Activated T-cell treated with anti-CD3 and anti-CD28 coated beads, Interleukin-2, amount 50 U/mL, for 4 hours (primary cell): ENCODE measurements at regions not wholly inside any gene's neighbourhood (a gene's known extent, or its start where the extent isn't known, plus 50 kb on each side); places are given as distances from the start of the nearest gene placed in this dataset.

Source experiments
- ATAC-seq, 2 donors: fragments of 200-7000 bp; cut with Tn5 transposase; one replicate each; pipeline ENCODE4 v1.10.0; 2021
- DNase-seq: peaks from one replicate; pipeline ENCODE4 v3.0.0-alpha.2; 2020
- H3K27me3 Mint-ChIP-seq: one replicate; pipeline ENCODE4 v1.8.0; 2021; ENCODE audit warnings: low read depth, mixed read lengths
- H3K36me3 Mint-ChIP-seq: one replicate; pipeline ENCODE4 v1.8.0; 2022; ENCODE audit warnings: mixed read lengths; ENCODE audit not compliant: insufficient read depth
- H3K4me1 Mint-ChIP-seq: one replicate; pipeline ENCODE4 v1.8.0; 2021; ENCODE audit warnings: low read depth, mixed read lengths
- H3K4me3 Mint-ChIP-seq: one replicate; pipeline ENCODE4 v1.8.0; 2021; ENCODE audit warnings: mild to moderate bottlenecking, moderate library complexity, mixed read lengths
- H3K9me3 Mint-ChIP-seq: one replicate; pipeline ENCODE4 v1.8.0; 2021; ENCODE audit warnings: mixed read lengths

- Mint-ChIP-seq H3K36me3 (no peaks in the 10 kb centered on the region), H3K9me3 (no peaks in the 10 kb centered on the region), H3K4me3 (no peak overlapping the region), H3K4me1 (no peaks in the 10 kb centered on the region), H3K27me3 (no peaks in the 10 kb centered on the region)
- DNase-seq (no peak), ATAC-seq (no peak)
These were observed 387.3 kb downstream of the SPRY1 start for GRCh38 chr4:123783921-123784320.

DNA sequence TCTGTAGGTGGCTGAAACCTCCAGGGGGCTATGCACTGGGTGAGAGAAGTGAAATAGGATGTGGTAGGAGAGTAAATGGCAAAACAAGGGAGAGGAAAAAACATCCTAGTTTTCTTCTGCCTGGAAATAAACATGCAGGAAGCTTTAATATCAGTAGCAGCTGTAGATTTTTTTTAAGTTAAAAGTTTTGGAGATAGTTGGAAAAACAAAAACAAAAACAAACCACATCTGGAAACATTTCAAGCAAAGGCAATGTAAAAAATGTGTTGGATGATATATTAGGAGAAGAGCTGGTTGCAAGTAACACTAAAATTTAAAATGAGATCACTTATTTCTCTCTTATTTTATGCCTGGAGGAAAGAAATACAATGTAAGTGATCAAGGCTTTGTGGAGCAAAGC, 388.0 kb downstream of the SPRY1 start:
- no peak overlapping the region for H3K4me3 Mint-ChIP-seq
- H3K36me3 Mint-ChIP-seq: no peaks in the 10 kb centered on the region
- H3K4me1 Mint-ChIP-seq: no peaks in the 10 kb centered on the region
- ATAC-seq (no peak), DNase-seq (no peak)
- H3K9me3 Mint-ChIP-seq: no peaks in the 10 kb centered on the region
- H3K27me3 Mint-ChIP-seq: no peaks in the 10 kb centered on the region

GRCh38 chr4:123785538-123785937, 388.9 kb downstream of the SPRY1 start:
- ATAC-seq: no peak
- DNase-seq: no peak
- Mint-ChIP-seq H3K4me1 (no peaks in the 10 kb centered on the region), H3K27me3 (no peaks in the 10 kb centered on the region), H3K9me3 (no peaks in the 10 kb centered on the region), H3K36me3 (no peaks in the 10 kb centered on the region), H3K4me3 (no peak overlapping the region)

DNA sequence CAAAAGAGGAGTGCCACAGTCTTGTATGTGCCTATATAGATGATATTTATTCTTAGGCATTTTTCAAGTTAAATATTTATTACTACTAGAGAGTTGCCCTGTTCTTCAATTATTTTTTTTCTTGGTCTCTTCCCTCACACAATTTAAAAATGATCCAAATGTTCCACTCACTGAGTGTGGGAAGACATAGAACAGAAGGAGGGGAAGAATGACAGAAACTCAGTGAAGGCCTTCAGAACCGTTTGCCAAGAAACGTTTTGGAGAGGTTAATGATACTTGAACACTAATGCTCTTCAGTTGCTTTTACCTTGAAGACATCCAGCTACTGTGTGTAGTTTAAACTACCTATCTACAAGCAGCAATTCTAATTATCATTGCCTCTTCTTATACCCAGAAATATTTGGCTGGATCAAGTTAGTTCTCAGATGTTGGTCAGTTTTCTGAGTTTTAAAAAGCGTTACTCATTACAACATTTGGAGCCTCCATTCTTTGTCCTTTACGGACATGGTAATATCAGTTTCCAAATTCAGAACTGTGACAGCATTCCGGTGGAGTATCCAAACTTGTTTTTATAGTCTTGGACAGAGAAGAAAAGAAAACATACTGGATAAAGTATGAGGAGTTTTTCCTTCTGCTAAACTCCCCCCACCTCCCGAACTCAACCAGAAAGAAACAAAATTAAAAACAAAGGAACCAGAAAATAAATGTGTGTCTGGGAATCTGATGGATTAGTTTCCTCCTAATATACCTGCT, 389.7 kb downstream of the SPRY1 start:
- Mint-ChIP-seq H3K4me3 (no peak overlapping the region), H3K4me1 (no peaks in the 10 kb centered on the region), H3K9me3 (no peaks in the 10 kb centered on the region), H3K27me3 (no peaks in the 10 kb centered on the region), H3K36me3 (no peaks in the 10 kb centered on the region)
- ATAC-seq (no peak), DNase-seq (no peak)

- ATAC-seq: no peak
- Mint-ChIP-seq H3K9me3 (no peaks in the 10 kb centered on the region), H3K4me3 (no peak overlapping the region), H3K36me3 (no peaks in the 10 kb centered on the region), H3K27me3 (no peaks in the 10 kb centered on the region), H3K4me1 (no peaks in the 10 kb centered on the region)
- no peak for DNase-seq
These were observed 390.3 kb downstream of the SPRY1 start for GRCh38 chr4:123786920-123787319.

DNA sequence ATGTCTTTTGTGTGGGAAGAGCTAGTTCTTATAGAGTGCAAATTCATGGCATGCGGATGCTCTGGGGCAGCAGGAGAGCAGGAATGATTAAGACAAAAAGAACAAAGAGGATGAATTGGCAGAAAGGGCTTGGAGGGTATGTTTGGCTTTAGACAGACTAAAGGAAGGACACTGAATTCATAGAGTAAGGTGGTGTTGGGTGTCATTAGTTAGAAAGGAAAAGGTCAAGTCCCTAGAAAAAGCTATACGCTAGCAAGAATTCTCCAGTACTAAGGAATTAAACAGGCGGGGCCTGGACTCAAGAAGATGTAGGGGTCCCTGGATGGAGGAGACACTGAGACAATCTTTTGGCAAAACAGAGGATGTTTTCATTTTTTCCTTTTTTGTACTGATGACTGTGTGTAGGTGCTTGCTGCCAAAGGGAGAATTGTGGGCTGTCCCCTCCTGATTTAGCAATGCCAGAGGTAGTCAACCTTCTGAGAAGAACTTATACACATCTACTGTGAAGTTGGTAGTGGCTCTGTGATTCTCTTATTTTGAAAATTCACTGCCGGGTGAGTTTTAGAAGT, 391.0 kb downstream of the SPRY1 start:
- no peak for DNase-seq
- Mint-ChIP-seq H3K36me3 (no peaks in the 10 kb centered on the region), H3K27me3 (no peaks in the 10 kb centered on the region), H3K4me1 (no peaks in the 10 kb centered on the region), H3K4me3 (no peak overlapping the region), H3K9me3 (no peaks in the 10 kb centered on the region)
- no peak for ATAC-seq

DNA sequence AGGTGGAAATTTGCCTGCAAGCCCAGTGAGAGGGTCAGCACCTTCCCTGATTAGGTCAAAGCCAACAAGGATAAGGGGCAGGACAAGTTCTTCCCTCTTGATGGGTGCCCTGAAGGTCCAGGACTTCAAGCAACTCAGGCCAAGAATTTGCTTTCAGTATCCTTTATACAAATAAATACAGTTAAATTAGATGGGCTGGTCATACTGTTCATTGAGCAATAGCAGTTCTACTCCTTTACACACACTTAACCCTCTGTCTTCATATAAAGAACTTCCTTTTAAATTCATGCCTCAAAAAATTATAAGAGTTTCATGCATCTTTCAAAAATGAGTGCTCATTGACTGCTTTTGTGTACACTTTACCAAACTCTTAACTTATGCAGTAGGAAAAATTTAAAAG, 392.0 kb downstream of the SPRY1 start:
- no peak overlapping the region for H3K4me3 Mint-ChIP-seq

GRCh38 chr4:123790681-123791080, 394.1 kb downstream of the SPRY1 start:
- no peaks in the 10 kb centered on the region for H3K9me3 Mint-ChIP-seq
- no peak overlapping the region for H3K4me3 Mint-ChIP-seq
- no peaks in the 10 kb centered on the region for H3K36me3 Mint-ChIP-seq
- DNase-seq: no peak
- H3K4me1 Mint-ChIP-seq: no peaks in the 10 kb centered on the region
- no peak for ATAC-seq
- H3K27me3 Mint-ChIP-seq: no peaks in the 10 kb centered on the region

More for the DNA sequence above, 392.0 kb downstream of the SPRY1 start:
- no peaks in the 10 kb centered on the region for H3K27me3 Mint-ChIP-seq
- DNase-seq: no peak
- ATAC-seq: no peak
- no peaks in the 10 kb centered on the region for H3K36me3 Mint-ChIP-seq
- no peaks in the 10 kb centered on the region for H3K9me3 Mint-ChIP-seq
- H3K4me1 Mint-ChIP-seq: no peaks in the 10 kb centered on the region

DNA sequence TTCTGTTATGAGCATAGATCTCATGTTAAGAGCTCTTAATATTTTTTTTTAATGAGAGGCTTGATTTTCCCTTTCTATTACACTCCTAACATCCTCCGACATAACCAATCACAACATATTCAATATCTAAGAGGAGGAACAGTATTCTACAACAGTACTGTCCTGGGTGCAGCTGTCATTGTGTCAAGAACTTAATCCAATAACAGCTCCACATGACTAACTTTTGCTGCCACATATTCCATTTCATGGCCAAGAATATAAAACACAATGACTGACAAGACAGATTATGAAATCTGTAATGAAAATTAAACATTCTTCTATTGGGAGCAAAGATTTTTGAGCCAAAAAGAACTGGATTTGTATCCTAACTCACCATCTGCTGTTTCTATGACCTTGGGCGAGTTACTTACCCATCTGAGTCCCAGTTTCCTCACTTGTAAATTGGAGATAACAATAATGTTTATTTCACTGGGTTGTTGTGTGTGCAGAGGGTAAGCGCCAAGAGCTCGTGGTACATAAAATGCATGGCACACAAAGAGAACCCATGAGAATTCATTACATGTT, 405.6 kb downstream of the SPRY1 start:
- no peak for DNase-seq
- H3K9me3 Mint-ChIP-seq: peaks cover 18% of the 10 kb centered on the region
- H3K36me3 Mint-ChIP-seq: no peaks in the 10 kb centered on the region
- H3K4me1 Mint-ChIP-seq: no peaks in the 10 kb centered on the region
- no peak for ATAC-seq
- no peaks in the 10 kb centered on the region for H3K27me3 Mint-ChIP-seq
- H3K4me3 Mint-ChIP-seq: no peak overlapping the region

DNA sequence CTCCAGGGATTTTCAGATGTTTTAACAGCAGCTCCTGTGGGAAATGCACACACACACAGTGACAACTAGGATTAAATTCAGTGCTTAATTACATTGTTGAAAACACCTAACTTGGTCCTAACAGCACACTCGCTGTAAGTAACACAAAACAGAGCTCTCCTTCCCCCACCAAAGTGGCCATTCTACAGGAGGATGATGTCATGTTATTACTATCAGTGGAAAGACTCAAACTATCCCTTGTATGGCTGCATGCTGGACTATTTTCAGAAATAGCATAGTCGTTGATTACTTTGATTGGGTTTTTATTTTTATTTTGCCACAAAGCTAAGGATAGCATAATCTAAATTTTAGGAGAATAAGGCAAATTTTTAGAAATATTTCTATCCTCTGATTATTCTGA, 406.3 kb downstream of the SPRY1 start:
- Mint-ChIP-seq H3K27me3 (no peaks in the 10 kb centered on the region), H3K4me1 (no peaks in the 10 kb centered on the region), H3K4me3 (no peak overlapping the region), H3K9me3 (peaks cover 13% of the 10 kb centered on the region), H3K36me3 (no peaks in the 10 kb centered on the region)
- ATAC-seq: no peak
- no peak for DNase-seq

DNA sequence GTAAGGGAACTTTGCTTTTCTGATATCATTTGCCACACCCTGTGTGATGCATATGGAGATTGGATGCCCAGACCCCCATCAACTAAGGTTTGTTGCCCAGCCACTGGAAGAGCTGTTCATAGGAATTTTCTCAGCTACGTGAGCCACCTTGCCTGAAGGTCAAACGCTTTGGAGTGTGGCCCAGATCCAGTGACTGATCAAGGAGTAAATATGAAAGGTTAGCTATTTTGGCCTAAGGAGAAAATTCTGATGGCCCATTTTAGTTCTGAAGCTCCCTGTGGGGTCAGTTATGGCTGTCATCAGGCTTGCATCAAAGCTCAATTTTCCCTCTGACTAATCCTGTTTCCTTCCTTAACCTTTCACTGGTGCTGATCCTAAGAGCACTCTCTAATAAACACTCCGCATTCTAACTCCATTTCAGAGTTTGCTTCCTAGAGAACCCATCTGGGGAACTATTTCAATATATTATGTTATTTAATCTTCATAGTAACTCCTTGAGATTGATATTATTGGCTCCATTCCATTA, 407.7 kb downstream of the SPRY1 start:
- Mint-ChIP-seq H3K9me3 (peaks cover 6% of the 10 kb centered on the region), H3K4me3 (no peak overlapping the region), H3K4me1 (no peaks in the 10 kb centered on the region), H3K36me3 (no peaks in the 10 kb centered on the region), H3K27me3 (no peaks in the 10 kb centered on the region)
- no peak for ATAC-seq
- no peak for DNase-seq

- ATAC-seq: no peak
- no peak for DNase-seq
- Mint-ChIP-seq H3K36me3 (no peaks in the 10 kb centered on the region), H3K4me1 (no peaks in the 10 kb centered on the region), H3K4me3 (no peak overlapping the region), H3K27me3 (no peaks in the 10 kb centered on the region), H3K9me3 (no peaks in the 10 kb centered on the region)
These were observed 409.5 kb downstream of the SPRY1 start for GRCh38 chr4:123806056-123806455.

- ATAC-seq: no peak
- DNase-seq: no peak
- Mint-ChIP-seq H3K36me3 (no peaks in the 10 kb centered on the region), H3K4me1 (no peaks in the 10 kb centered on the region), H3K4me3 (no peak overlapping the region), H3K27me3 (no peaks in the 10 kb centered on the region), H3K9me3 (no peaks in the 10 kb centered on the region)
These were observed 410.6 kb downstream of the SPRY1 start for GRCh38 chr4:123807187-123807586.

DNA sequence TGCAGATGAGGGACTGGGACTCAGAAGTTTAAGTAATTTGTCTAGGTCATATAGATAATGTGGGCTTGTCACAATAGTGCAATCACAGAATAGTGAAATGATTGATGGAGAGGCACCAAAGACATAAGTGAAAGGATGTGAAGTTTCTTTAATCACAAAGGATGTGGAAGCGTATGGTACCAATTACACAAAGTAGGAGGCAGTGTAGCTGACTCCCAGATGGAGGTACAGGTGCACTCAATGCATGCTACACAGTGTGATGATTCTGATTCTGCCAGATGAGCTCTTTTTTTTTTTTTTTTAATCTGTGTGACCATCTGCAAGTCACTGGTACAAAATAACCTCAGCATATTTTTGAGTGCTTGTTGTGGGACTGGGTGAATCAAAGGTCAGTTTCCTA, 411.3 kb downstream of the SPRY1 start:
- no peaks in the 10 kb centered on the region for H3K27me3 Mint-ChIP-seq
- no peak for ATAC-seq
- no peak overlapping the region for H3K4me3 Mint-ChIP-seq
- no peaks in the 10 kb centered on the region for H3K4me1 Mint-ChIP-seq
- DNase-seq: no peak
- no peaks in the 10 kb centered on the region for H3K36me3 Mint-ChIP-seq
- no peaks in the 10 kb centered on the region for H3K9me3 Mint-ChIP-seq

DNA sequence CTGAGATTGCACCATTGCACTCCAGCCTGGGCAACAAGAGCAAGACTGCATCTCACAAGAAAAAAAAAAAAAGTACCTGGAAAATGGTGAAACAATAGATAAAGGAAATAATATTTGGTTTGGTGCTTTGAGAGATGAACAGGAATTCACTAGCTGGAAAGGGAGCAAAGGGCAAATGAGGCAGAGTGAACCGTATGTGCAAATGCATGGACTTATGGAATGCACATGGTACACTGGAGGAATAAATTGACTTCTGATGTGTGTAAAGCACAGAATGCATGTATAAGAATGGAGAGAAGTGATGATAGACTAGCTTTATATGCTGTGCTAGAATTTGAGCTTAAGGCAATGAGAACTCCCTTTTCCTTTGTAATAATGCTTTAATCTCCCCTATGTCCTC, 413.3 kb downstream of the SPRY1 start:
- Mint-ChIP-seq H3K4me3 (no peak overlapping the region), H3K36me3 (no peaks in the 10 kb centered on the region), H3K27me3 (no peaks in the 10 kb centered on the region), H3K9me3 (no peaks in the 10 kb centered on the region), H3K4me1 (no peaks in the 10 kb centered on the region)
- DNase-seq (no peak), ATAC-seq (no peak)
